ENCODE measurements at regions not wholly inside any gene's neighbourhood (a gene's known extent, or its start where the extent isn't known, plus 50 kb on each side); places are given as distances from the start of the nearest gene placed in this dataset.
A peak's percentile ranks its signal among the peaks of the same experiment; 100 is the strongest.

GRCh38 chr2:18467749-18468360 is 92.6 kb downstream of the RDH14 start:
- DNase-seq (ENCODE audit: low read depth in 2 of 2): no peak

- no peak for DNase-seq (ENCODE audit: low read depth in 2 of 2)
Observed at GRCh38 chr2:18465979-18466378, 94.5 kb downstream of the RDH14 start.

GRCh38 chr2:18464913-18465312 is 95.5 kb downstream of the RDH14 start:
- DNase-seq (ENCODE audit: low read depth in 2 of 2): no peak

GRCh38 chr2:18456026-18456425 is 104.4 kb downstream of the RDH14 start:
- DNase-seq (ENCODE audit: low read depth in 2 of 2): no peak

- peak; percentile 84 to 86 for DNase-seq (ENCODE audit: low read depth in 2 of 2)
Observed at GRCh38 chr2:18455236-18455862, 105.1 kb downstream of the RDH14 start.

- no peak for DNase-seq (ENCODE audit: low read depth in 2 of 2)
Observed at GRCh38 chr2:18454692-18455235, 105.7 kb downstream of the RDH14 start.

GRCh38 chr2:18446715-18447114 is 113.7 kb downstream of the RDH14 start:
- no peak for DNase-seq (ENCODE audit: low read depth in 2 of 2)

- no peak for DNase-seq (ENCODE audit: low read depth in 2 of 2)
Observed at GRCh38 chr2:18445433-18446320, 114.8 kb downstream of the RDH14 start.

- no peak for DNase-seq (ENCODE audit: low read depth in 2 of 2)
Observed at GRCh38 chr2:18444806-18445205, 115.6 kb downstream of the RDH14 start.

- DNase-seq (ENCODE audit: low read depth in 2 of 2): no peak
Observed at GRCh38 chr2:18441583-18441982, 118.9 kb downstream of the RDH14 start.

GRCh38 chr2:18440777-18441176 is 119.7 kb downstream of the RDH14 start:
- DNase-seq (ENCODE audit: low read depth in 2 of 2): no peak

GRCh38 chr2:18440141-18440661 is 120.3 kb downstream of the RDH14 start:
- peak; percentile 78 to 81 for DNase-seq (ENCODE audit: low read depth in 2 of 2)

- DNase-seq (ENCODE audit: low read depth in 2 of 2): no peak
Observed at GRCh38 chr2:18439716-18440115, 120.7 kb downstream of the RDH14 start.

- no peak for DNase-seq (ENCODE audit: low read depth in 2 of 2)
Observed at GRCh38 chr2:18437909-18438308, 122.5 kb downstream of the RDH14 start.

- no peak for DNase-seq (ENCODE audit: low read depth in 2 of 2)
Observed at GRCh38 chr2:18436503-18437005, 123.9 kb downstream of the RDH14 start.

- DNase-seq (ENCODE audit: low read depth in 2 of 2): peak in 1 of 2 experiments; percentile 54
Observed at GRCh38 chr2:18435426-18436037, 124.9 kb downstream of the RDH14 start.

GRCh38 chr2:18433872-18434271 is 126.6 kb downstream of the RDH14 start:
- DNase-seq (ENCODE audit: low read depth in 2 of 2): no peak

- no peak for DNase-seq (ENCODE audit: low read depth in 2 of 2)
Observed at GRCh38 chr2:18432999-18433398, 127.5 kb downstream of the RDH14 start.

- DNase-seq (ENCODE audit: low read depth in 2 of 2): no peak
Observed at GRCh38 chr2:18430996-18431748, 129.3 kb downstream of the RDH14 start.

GRCh38 chr2:18428516-18428915 is 131.9 kb downstream of the RDH14 start:
- DNase-seq (ENCODE audit: low read depth in 2 of 2): no peak

- DNase-seq (ENCODE audit: low read depth in 2 of 2): no peak
Observed at GRCh38 chr2:18427762-18428161, 132.7 kb downstream of the RDH14 start.
